H9 (cell line): ENCODE measurements at regions not wholly inside any gene's neighbourhood (a gene's known extent, or its start where the extent isn't known, plus 50 kb on each side); places are given as distances from the start of the nearest gene placed in this dataset.

ENCODE experiments used
- DNase-seq: peaks from one replicate; pipeline ENCODE4 v3.0.0-alpha.2; 2017
- H2AFZ ChIP-seq: one replicate; pipeline ENCODE4 v1.6.1; 2013; ENCODE audit warnings: mild to moderate bottlenecking, low read length, control low read depth, moderate library complexity
- H2AK5ac ChIP-seq: 2 replicates; pipeline ENCODE4 v1.6.1; 2013; ENCODE audit warnings: low read length, control low read depth, mixed read lengths; ENCODE audit not compliant: insufficient read length
- H2BK120ac ChIP-seq: one replicate; pipeline ENCODE4 v1.6.1; 2013; ENCODE audit warnings: low read depth, mild to moderate bottlenecking, low read length, control low read depth, inconsistent platforms; ENCODE audit not compliant: poor library complexity, severe bottlenecking
- H2BK12ac ChIP-seq: 2 replicates; pipeline ENCODE4 v1.6.1; 2013; ENCODE audit warnings: low read length, control low read depth, mixed read lengths, low read depth; ENCODE audit not compliant: insufficient read length
- H2BK15ac ChIP-seq: 2 replicates; pipeline ENCODE4 v1.6.1; 2013; ENCODE audit warnings: low read depth, low read length, control low read depth
- H2BK20ac ChIP-seq: one replicate; pipeline ENCODE4 v1.6.1; 2013; ENCODE audit warnings: low read depth, mild to moderate bottlenecking, low read length, control low read depth, inconsistent platforms; ENCODE audit not compliant: poor library complexity, severe bottlenecking
- H2BK5ac ChIP-seq: 2 replicates; pipeline ENCODE4 v1.6.1; 2013; ENCODE audit warnings: low read length, control low read depth, mixed read lengths; ENCODE audit not compliant: insufficient read length
- H3K14ac ChIP-seq: 2 replicates; pipeline ENCODE4 v1.6.1; 2013; ENCODE audit warnings: low read length, control low read depth; ENCODE audit not compliant: insufficient read depth
- H3K18ac ChIP-seq: 2 replicates; pipeline ENCODE4 v1.6.1; 2013; ENCODE audit warnings: low read depth, mild to moderate bottlenecking, mixed read lengths, low read length, control low read depth; ENCODE audit not compliant: insufficient read length
- H3K23ac ChIP-seq: 2 replicates; pipeline ENCODE4 v1.6.1; 2013; ENCODE audit warnings: low read length, control low read depth, mixed read lengths, low read depth; ENCODE audit not compliant: insufficient read length
- H3K23me2 ChIP-seq: 2 replicates; pipeline ENCODE4 v1.6.1; 2013; ENCODE audit warnings: low read depth, mild to moderate bottlenecking, mixed read lengths, low read length, control low read depth; ENCODE audit not compliant: insufficient read length, poor library complexity, severe bottlenecking
- H3K27ac ChIP-seq: 2 replicates; pipeline ENCODE4 v1.5.1; 2013; ENCODE audit warnings: low read length, control low read depth, mixed read lengths, low read depth; ENCODE audit not compliant: insufficient read length
- H3K27me3 ChIP-seq: 2 replicates; pipeline ENCODE4 v1.6.1; 2013; ENCODE audit warnings: low read length, control low read depth, inconsistent platforms; ENCODE audit not compliant: insufficient read depth
- H3K4ac ChIP-seq: 2 replicates; pipeline ENCODE4 v1.6.1; 2013; ENCODE audit warnings: low read depth, mild to moderate bottlenecking, control low read depth, inconsistent platforms, low read length, moderate library complexity
- H3K4me1 ChIP-seq: 2 replicates; pipeline ENCODE4 v1.6.1; 2013; ENCODE audit warnings: low read length, control low read depth, inconsistent platforms; ENCODE audit not compliant: insufficient read depth
- H3K4me2 ChIP-seq: 2 replicates; pipeline ENCODE4 v1.6.1; 2013; ENCODE audit warnings: low read length, control low read depth, mixed read lengths; ENCODE audit not compliant: insufficient read length, insufficient read depth
- H3K56ac ChIP-seq: 2 replicates; pipeline ENCODE4 v1.6.1; 2013; ENCODE audit warnings: low read depth, mild to moderate bottlenecking, mixed read lengths, low read length, control low read depth; ENCODE audit not compliant: insufficient read length
- H3K79me1 ChIP-seq: 2 replicates; pipeline ENCODE4 v1.6.1; 2013; ENCODE audit warnings: low read depth, mild to moderate bottlenecking, moderate library complexity, low read length, control low read depth, inconsistent platforms; ENCODE audit not compliant: insufficient read depth, poor library complexity, severe bottlenecking
- H3K79me2 ChIP-seq: 2 replicates; pipeline ENCODE4 v1.6.1; 2013; ENCODE audit warnings: low read length, control low read depth, inconsistent platforms; ENCODE audit not compliant: insufficient read depth
- H3K9ac ChIP-seq: 2 replicates; pipeline ENCODE4 v1.6.1; 2013; ENCODE audit warnings: low read length, control low read depth, mixed read lengths; ENCODE audit not compliant: insufficient read length; ENCODE audit errors: extremely low read depth
- H3K9me3 ChIP-seq: one replicate; pipeline ENCODE4 v1.6.1; 2013; ENCODE audit warnings: low read depth, low read length, inconsistent platforms; ENCODE audit not compliant: control insufficient read depth
- H3T11ph ChIP-seq: one replicate; pipeline ENCODE4 v1.6.1; 2013; ENCODE audit warnings: mild to moderate bottlenecking, low read length, control low read depth, inconsistent platforms
- H4K20me1 ChIP-seq: one replicate; pipeline ENCODE4 v1.6.1; 2013; ENCODE audit not compliant: control insufficient read depth, insufficient read length, insufficient read depth
- H4K5ac ChIP-seq: 2 replicates; pipeline ENCODE4 v1.6.1; 2013; ENCODE audit warnings: low read depth, mild to moderate bottlenecking, mixed read lengths, low read length, control low read depth; ENCODE audit not compliant: insufficient read length
- H4K8ac ChIP-seq: replicated peaks from 2 replicates; pipeline ENCODE4 v1.6.1; 2013; ENCODE audit warnings: low read length, control low read depth, mixed read lengths, low read depth; ENCODE audit not compliant: insufficient read length
- H4K91ac ChIP-seq: 2 replicates; pipeline ENCODE4 v1.6.1; 2013; ENCODE audit warnings: low read depth, mild to moderate bottlenecking, moderate library complexity, mixed read lengths, low read length, control low read depth; ENCODE audit not compliant: insufficient read length
- H3K27ac Mint-ChIP-seq, 3 experiments: 2 replicates in 2 of 3; 3 replicates in 1 of 3; pipeline ENCODE4 v1.8.0; 2020 to 2021; ENCODE audit warnings: mixed read lengths in 3 of 3, mild to moderate bottlenecking in 1 of 3, moderate library complexity in 1 of 3
- H3K27me3 Mint-ChIP-seq: 2 replicates; pipeline ENCODE4 v1.8.0; 2021; ENCODE audit warnings: low read depth, mild to moderate bottlenecking, moderate library complexity, mixed read lengths
- H3K36me3 Mint-ChIP-seq, 3 experiments: 2 replicates in 2 of 3; 3 replicates in 1 of 3; pipeline ENCODE4 v1.8.0; 2020 to 2021; ENCODE audit warnings: low read depth in 3 of 3, mixed read lengths in 3 of 3; ENCODE audit not compliant: insufficient read depth in 1 of 3
- H3K4me1 Mint-ChIP-seq, 2 experiments: 2 replicates each; pipeline ENCODE4 v1.8.0; 2020; ENCODE audit warnings: mixed read lengths in 2 of 2
- H3K4me3 Mint-ChIP-seq, 2 experiments: 2 replicates in 1 of 2; 3 replicates in 1 of 2; pipeline ENCODE4 v1.8.0; 2020 to 2021; ENCODE audit warnings: mild to moderate bottlenecking in 2 of 2, mixed read lengths in 2 of 2, moderate library complexity in 1 of 2
- H3K9me3 Mint-ChIP-seq, 2 experiments: 2 replicates in 1 of 2; 3 replicates in 1 of 2; pipeline ENCODE4 v1.8.0; 2020; ENCODE audit warnings: mild to moderate bottlenecking in 2 of 2, mixed read lengths in 2 of 2, moderate library complexity in 1 of 2
- CTCF ChIP-seq: fragments of 200-600 bp; sonication (generic); conservative IDR thresholded peaks from 3 replicates; pipeline ENCODE4 v1.8.0; 2021; ENCODE audit warnings: antibody characterized with exemption, mild to moderate bottlenecking
- WGBS: extraction: QIAGEN DNeasy Blood & Tissue Kit; methylation state at CpG from one replicate; pipeline ENCODE4 v1.1.7; 2013; ENCODE audit warnings: missing lambda C conversion rate, low lambda C conversion rate, mixed read lengths; ENCODE audit not compliant: insufficient read length; ENCODE audit errors: extremely low coverage; 5-methylcytosine and 5-hydroxymethylcytosine counted together

- WGBS = no CpG with 5 or more reads among the region's 1 CpG
Measured at GRCh38 chr6:65935412-65935811, 228.4 kb upstream of the EYS start.

More at GRCh38 chr6:65935412-65935811, 228.4 kb upstream of the EYS start:
- H3K56ac ChIP-seq = no peak overlapping the region
- no peak overlapping the region for H3K4ac ChIP-seq
- no peak overlapping the region for H2BK20ac ChIP-seq
- no peak for TF ChIP-seq CTCF
- no peak overlapping the region for H3K23ac ChIP-seq
- Mint-ChIP-seq H3K36me3 (0 out of 7 replicates have a peak, but pooled peaks cover 0 to 2% (median 0%) of the 10 kb centered on the region in 3 experiments), H3K4me1 (no peaks in the 10 kb centered on the region), H3K27me3 (no peaks in the 10 kb centered on the region), H3K27ac (no peak overlapping the region), H3K4me3 (no peak overlapping the region), H3K9me3 (peaks cover 7 to 9% of the 10 kb centered on the region in 2 experiments; a peak in 4 of 5 replicates)
- no peak overlapping the region for H2AFZ ChIP-seq
- no peak overlapping the region for H4K5ac ChIP-seq
- no peak overlapping the region for H3K27ac ChIP-seq
- no peak overlapping the region for H3K9ac ChIP-seq
- no peaks in the 10 kb centered on the region for H4K20me1 ChIP-seq
- H2BK15ac ChIP-seq = no peak overlapping the region
- no peaks in the 10 kb centered on the region for H3K79me2 ChIP-seq
- no peak overlapping the region for H2BK120ac ChIP-seq
- no peak overlapping the region for H3K4me2 ChIP-seq
- H3K9me3 ChIP-seq = no peaks in the 10 kb centered on the region
- no peak overlapping the region for H4K91ac ChIP-seq
- no peaks in the 10 kb centered on the region for H3K27me3 ChIP-seq
- no peaks in the 10 kb centered on the region for H3K4me1 ChIP-seq
- H2BK5ac ChIP-seq = no peak overlapping the region
- H2AK5ac ChIP-seq = no peak overlapping the region
- H3K23me2 ChIP-seq = no peaks in the 10 kb centered on the region
- no peak overlapping the region for H3T11ph ChIP-seq
- no peak overlapping the region for H3K14ac ChIP-seq
- DNase-seq = no peak
- no peaks in the 10 kb centered on the region for H3K79me1 ChIP-seq
- H2BK12ac ChIP-seq = no peak overlapping the region
- no peak overlapping the region for H4K8ac ChIP-seq
- H3K18ac ChIP-seq = no peak overlapping the region
